ENCODE measurements at regions not wholly inside any gene's neighbourhood (a gene's known extent, or its start where the extent isn't known, plus 50 kb on each side); places are given as distances from the start of the nearest gene placed in this dataset.
"Not testable (repeated sequence)": the region's sequence is repeated elsewhere in the genome, so short reads cannot be mapped to it uniquely, and the experiment has no call there.

DNA sequence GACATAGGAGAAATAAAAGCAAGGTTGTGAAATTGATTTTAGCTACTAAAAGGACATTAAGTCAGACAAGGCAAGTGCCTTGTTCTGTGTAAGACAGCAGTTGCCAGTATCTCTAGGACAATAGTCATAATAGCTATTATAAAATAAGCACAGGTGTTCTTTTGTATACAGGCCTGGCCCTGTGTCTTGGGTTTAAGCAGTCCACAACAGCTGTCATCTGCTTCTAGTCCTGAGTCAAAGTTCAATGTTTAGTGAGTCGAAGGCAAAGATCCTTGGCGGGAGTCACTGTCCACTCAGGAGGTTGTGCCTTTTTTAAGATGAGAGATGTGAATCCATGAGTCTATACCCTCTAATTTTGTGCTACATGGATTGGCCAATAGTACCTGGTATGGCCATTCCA, 79.5 kb downstream of the SC5D start:
- Histone ChIP-seq H3K4me3 (no peak overlapping the region), H3K9me3 (no peaks in the 10 kb centered on the region), H3K27me3 (no peaks in the 10 kb centered on the region), H3K27ac (no peak overlapping the region), H3K36me3 (no peaks in the 10 kb centered on the region), H3K4me1 (peaks cover 0 to 15% (median 5%) of the 10 kb centered on the region in 4 donors)
- DNase-seq, result no peak
- WGBS, 2 donors, result 89 to 94% methylated on average over 2 of the region's 2 CpGs
- no peak for ATAC-seq (ENCODE audit: low FRiP score in 2 of 2)
- no peak for TF ChIP-seq POLR2AphosphoS5 (IDR thresholded peaks at IDR 0.05)
- TF ChIP-seq, protein P1, sequence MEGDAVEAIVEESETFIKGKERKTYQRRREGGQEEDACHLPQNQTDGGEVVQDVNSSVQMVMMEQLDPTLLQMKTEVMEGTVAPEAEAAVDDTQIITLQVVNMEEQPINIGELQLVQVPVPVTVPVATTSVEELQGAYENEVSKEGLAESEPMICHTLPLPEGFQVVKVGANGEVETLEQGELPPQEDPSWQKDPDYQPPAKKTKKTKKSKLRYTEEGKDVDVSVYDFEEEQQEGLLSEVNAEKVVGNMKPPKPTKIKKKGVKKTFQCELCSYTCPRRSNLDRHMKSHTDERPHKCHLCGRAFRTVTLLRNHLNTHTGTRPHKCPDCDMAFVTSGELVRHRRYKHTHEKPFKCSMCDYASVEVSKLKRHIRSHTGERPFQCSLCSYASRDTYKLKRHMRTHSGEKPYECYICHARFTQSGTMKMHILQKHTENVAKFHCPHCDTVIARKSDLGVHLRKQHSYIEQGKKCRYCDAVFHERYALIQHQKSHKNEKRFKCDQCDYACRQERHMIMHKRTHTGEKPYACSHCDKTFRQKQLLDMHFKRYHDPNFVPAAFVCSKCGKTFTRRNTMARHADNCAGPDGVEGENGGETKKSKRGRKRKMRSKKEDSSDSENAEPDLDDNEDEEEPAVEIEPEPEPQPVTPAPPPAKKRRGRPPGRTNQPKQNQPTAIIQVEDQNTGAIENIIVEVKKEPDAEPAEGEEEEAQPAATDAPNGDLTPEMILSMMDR (IDR thresholded peaks at IDR 0.05), result no peak
- TF ChIP-seq EP300 (IDR thresholded peaks at IDR 0.05), result no peak
- no peak for TF ChIP-seq POLR2A (IDR thresholded peaks at IDR 0.05)

DNA sequence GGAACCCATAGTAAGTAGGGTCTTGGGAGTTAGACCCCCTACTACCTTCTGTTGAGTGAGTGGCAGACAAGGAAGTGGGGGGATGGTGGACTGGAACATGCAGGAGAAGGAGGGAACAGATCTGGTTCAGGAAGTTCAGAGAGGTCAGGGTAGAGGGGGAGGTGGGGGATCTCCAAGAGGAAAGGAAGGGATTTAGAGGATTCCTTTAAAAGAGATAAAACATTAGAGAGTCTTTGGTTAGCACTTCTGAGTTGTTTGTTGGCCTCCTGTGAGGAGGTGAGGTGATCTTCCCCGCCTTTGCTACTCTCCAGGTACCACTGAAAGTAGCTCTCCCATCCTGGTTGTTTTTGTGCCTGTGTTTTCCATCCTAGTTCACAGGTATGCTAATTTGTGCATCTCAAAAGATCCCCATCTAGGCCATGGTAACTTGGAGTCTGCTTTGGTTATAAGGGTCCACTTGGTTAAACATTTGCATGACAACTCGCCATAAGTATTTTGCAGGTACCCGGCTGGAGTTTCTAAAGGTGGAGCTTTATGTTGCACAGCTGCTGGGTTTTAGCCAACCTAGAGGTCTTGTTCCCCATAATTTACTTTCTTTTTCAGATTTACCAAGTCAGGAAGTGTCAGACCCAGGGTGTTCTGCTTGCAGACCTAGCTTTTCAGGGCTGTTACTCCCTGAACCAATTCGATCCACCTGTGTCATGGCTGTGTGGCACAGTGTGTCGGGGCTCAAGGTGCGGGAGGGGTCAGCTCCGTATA, 79.3 kb upstream of the SORL1 start:
- ATAC-seq (ENCODE audit: low FRiP score in 2 of 2), result peak in 1 of 2 donors; percentile 31
- Histone ChIP-seq H3K27ac (no peak overlapping the region), H3K4me1 (peaks cover 0 to 7% (median under 1%) of the 10 kb centered on the region in 4 donors), H3K9me3 (no peaks in the 10 kb centered on the region), H3K4me3 (no peak overlapping the region), H3K27me3 (no peaks in the 10 kb centered on the region), H3K36me3 (no peaks in the 10 kb centered on the region)
- TF ChIP-seq EP300 (IDR thresholded peaks at IDR 0.05) (no peak), POLR2A (IDR thresholded peaks at IDR 0.05) (no peak), POLR2AphosphoS5 (IDR thresholded peaks at IDR 0.05) (no peak)
- TF ChIP-seq, protein P1 (IDR thresholded peaks at IDR 0.05), result no peak
- 79 to 81% methylated on average over 7 of the region's 7 CpGs for WGBS, 2 donors
- DNase-seq, result no peak

DNA sequence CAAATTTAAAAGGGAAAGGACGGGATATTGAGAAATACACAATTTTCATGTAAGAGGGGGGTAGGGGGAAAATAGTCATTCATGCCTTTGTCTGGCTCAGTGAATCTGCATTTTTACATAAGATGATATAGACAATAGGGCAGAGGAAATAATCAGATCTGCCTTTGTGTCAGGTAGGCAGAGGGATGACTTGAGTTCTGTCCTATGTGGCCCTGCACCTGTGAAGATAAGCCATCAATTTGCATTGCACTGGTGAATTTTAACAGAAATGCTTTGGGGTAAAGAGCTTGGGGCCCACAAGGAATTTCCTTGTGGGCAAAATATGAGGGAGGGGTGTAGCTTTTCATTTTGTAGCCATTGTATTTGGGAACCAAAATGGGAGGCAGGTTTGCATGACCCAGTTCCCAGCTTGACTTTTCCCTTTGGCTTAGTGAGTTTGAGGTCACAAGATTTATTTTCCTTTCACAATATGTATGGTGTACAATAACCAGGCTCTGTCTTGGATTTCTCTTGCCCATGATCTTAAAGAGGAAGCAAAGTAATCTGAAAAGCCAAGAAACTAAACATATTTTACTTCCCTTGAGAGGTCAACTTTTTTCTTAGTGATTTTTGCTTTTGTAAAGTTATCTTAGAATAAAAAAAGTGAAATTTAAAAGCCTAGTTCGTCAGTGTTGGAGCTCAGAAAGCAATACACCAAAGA, 77.7 kb upstream of the SORL1 start:
- H3K27ac ChIP-seq, result no peak overlapping the region
- 60 to 89% methylated on average over 2 of the region's 2 CpGs for WGBS, 2 donors
- no peak for ATAC-seq (ENCODE audit: low FRiP score in 2 of 2)

DNA sequence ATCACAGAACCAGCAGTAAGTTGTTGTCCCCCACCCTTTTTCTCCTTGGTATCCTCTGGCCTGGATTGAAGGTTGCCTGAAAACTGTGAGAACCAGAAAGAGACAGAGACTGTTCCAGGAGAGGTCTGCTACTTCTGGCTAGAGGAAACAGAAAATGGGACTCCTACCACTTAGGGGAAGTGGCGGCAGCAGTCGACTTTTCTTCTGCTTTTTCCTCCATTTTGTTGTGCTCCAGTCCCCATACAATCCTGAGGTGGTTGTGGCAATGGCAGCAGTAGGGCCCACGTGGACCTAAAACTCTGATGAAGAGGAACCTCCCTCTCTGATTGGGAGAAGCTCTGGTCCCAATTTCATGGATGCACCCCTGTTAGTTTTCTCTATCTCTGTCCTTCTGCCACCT, 76.0 kb upstream of the SORL1 start:
- 73 to 82% methylated on average over 3 of the region's 3 CpGs for WGBS, 2 donors
- Histone ChIP-seq H3K9me3 (no peaks in the 10 kb centered on the region), H3K36me3 (no peaks in the 10 kb centered on the region), H3K27ac (no peak overlapping the region), H3K4me1 (peaks cover 0 to 4% (median 0%) of the 10 kb centered on the region in 4 donors), H3K4me3 (no peak overlapping the region), H3K27me3 (no peaks in the 10 kb centered on the region)
- DNase-seq, result peak in 1 of 2 donors; percentile 45
- ATAC-seq (ENCODE audit: low FRiP score in 2 of 2), result peak in 1 of 2 donors; percentile 41
- TF ChIP-seq, protein P1 (IDR thresholded peaks at IDR 0.05), result no peak
- TF ChIP-seq POLR2A (IDR thresholded peaks at IDR 0.05), result no peak
- no peak for TF ChIP-seq POLR2AphosphoS5 (IDR thresholded peaks at IDR 0.05)

More for the DNA sequence above, 77.7 kb upstream of the SORL1 start:
- no peaks in the 10 kb centered on the region for H3K9me3 ChIP-seq
- peaks cover 0 to 4% (median 0%) of the 10 kb centered on the region in 4 donors for H3K4me1 ChIP-seq
- no peaks in the 10 kb centered on the region for H3K36me3 ChIP-seq
- TF ChIP-seq POLR2AphosphoS5 (IDR thresholded peaks at IDR 0.05), result no peak
- no peak for TF ChIP-seq POLR2A (IDR thresholded peaks at IDR 0.05)
- no peak for TF ChIP-seq EP300 (IDR thresholded peaks at IDR 0.05)
- TF ChIP-seq, protein P1 (IDR thresholded peaks at IDR 0.05), result no peak
- no peaks in the 10 kb centered on the region for H3K27me3 ChIP-seq
- no peak for DNase-seq
- H3K4me3 ChIP-seq, result no peak overlapping the region

DNA sequence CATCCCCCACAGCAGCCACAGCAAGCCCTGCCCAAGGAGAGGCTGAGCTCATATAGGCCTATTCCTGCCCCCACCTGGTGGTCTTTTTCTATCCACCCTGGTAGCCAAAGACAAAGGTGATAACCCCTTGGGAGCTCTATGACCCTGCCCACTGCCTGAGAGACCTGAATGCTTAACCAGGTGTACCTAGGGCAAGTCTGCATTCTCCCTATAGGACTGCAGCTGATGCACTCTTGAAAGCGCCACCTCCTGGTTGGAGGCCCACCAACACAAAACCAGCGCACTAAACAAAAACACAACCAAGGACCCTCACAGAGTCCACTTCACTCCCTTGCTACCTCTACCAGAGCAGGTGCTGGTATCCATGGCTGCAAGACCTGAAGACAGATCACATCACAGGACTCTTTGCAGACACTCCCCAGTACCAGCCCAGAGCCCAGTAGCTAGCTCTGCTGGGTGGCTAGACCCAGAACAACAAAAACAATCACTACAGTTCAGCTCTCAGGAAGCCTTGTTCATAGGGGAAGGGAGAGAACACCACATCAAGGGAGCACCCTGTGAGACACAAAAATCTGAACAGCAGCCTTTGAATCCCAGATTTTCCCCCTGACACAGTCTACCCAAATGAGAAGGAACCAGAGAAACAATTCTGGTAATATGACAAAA, 72.8 kb upstream of the SORL1 start:
- ATAC-seq (ENCODE audit: low FRiP score in 2 of 2), result not testable (repeated sequence)
- WGBS, 2 donors, result 92 to 97% methylated on average over 2 of the region's 2 CpGs

More for the DNA sequence above, 72.8 kb upstream of the SORL1 start:
- not testable (repeated sequence) for H3K4me3 ChIP-seq, H3K27me3 ChIP-seq, H3K36me3 ChIP-seq, H3K9me3 ChIP-seq, H3K27ac ChIP-seq, DNase-seq, H3K4me1 ChIP-seq

All from upper lobe of left lung (tissue), 6 donors.